ENCODE measurements at regions not wholly inside any gene's neighbourhood (a gene's known extent, or its start where the extent isn't known, plus 50 kb on each side); places are given as distances from the start of the nearest gene placed in this dataset.
"Not testable (repeated sequence)": the region's sequence is repeated elsewhere in the genome, so short reads cannot be mapped to it uniquely, and the experiment has no call there.

DNA sequence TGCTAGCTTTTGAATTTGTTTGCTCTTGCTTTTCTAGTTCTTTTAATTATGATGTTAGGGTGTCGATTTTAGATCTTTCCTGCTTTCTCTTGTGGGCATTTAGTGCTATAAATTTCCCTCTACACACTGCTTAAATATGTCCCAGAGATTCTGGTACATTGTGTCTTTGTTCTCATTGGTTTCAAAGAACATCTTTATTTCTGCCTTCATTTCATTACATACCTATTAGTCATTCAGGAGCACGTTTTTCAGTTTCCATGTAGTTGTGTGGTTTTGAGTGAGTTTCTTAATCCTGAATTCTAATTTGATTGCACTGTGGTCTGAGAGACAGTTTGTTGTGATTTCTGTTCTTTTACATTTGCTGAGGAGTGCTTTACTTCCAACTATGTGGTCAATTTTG, 51.2 kb upstream of the MB21D2 start:
- DNase-seq, result not testable (repeated sequence)

DNA sequence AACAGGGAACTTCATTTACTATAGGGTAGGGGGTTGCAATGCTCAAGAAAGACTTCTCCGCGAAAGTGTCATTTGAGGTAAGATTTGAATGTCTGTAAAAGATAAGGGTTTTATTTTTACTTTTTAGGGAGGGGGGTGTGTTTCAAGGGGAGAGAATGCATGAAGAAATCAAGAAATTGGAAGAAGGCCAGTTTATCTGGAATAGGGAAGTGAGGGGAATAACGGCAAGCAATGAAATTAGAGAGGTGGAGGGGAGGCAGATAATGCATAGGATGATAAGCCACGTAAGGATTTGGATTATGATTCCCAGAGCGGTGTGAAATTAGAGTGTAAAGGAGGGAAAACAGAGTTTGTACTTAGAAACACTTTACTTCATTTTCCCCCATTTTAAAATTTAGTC, 63.0 kb upstream of the MB21D2 start:
- no peak for DNase-seq

DNA sequence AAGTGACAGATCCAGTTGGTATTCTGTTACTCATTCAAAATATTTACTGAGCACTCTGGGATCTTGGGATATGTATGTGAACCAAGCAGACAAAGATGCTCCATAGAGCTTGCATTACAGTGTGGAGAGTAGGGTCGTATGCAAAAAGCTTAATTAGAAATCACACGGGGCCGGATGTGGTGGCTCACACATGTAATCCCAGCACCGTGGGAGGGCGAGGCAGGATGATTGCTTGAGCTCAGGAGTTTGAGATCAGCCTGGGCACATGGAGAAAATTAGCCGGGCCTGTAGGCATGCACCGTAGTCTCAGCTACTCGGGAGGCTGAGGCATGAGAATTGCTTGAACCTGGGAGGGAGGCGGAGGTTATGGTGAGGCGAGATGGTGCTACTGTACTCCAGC, 68.7 kb upstream of the MB21D2 start:
- no peak for DNase-seq

DNA sequence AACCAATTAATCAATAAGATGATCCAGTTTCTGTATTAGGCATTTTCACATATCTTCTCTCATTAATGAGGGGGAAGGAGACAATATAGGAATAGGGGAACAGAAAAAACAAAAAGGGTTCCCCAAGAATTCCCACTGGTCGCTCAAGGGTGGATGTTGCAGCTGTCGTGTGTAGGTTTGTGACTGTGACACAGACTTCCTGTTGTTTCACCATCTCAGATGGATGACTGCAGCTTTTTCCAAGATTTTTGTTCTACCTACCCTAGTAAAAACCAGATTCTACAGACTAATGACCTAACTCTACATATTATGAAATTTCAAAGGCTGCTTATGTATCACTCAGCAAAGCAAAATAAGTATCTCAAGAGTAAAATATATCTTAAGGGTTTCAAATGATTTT, 73.7 kb upstream of the MB21D2 start:
- DNase-seq, result no peak

DNA sequence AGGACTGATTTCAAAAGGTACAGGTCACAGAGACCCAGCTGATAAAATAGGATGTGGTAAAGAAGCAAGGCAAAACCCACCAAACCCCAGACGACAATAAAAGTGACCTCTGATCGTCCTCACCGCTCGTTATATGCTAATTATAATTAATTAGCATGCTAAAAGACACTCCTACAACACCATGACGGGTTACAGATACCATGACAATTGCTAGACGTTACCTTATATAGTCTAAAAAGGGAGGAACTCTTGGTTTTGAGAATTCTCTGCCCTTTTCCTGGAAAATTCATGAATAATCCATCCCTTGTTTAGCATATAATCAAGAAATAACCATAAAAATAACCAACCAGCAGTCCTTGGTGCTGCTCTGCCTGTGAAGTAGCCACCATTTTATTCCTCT, 74.7 kb upstream of the MB21D2 start:
- DNase-seq, result no peak

DNA sequence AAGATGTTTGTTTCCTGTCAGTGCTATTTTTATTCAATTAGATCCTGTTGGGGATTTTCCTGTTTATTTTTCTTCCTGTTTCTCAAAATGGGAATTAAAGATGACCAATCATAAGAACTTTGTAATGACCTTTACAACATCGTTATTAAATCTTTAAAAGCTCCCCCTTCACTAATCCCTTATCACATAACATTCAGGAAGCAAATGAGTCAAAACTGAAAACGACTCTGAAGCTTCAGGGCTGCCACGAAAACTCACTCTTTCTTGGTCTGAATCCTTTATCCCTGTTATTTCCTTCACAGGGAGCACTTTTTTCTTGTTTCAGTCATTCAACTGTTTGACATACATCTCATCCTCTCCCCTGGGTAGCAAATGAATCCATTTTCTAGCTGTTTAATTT, 75.8 kb upstream of the MB21D2 start:
- DNase-seq, result no peak

DNA sequence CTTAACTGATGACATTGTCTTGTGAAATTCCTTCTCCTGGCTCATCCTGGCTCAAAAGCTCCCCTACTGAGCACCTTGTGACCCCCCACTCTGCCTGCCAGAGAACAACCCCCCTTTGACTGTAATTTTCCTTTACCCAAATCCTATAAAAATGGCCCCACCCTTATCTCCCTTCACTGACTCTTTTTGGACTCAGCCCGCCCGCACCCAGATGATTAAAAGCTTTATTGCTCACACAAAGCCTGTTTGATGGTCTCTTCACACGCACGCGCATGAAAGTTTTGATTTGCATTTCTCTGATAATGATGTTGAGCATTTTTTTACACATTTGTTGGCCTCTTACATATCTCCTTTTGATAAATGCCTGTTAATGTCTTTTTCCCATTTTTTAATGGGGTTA, 83.5 kb upstream of the MB21D2 start:
- not testable (repeated sequence) for DNase-seq

DNA sequence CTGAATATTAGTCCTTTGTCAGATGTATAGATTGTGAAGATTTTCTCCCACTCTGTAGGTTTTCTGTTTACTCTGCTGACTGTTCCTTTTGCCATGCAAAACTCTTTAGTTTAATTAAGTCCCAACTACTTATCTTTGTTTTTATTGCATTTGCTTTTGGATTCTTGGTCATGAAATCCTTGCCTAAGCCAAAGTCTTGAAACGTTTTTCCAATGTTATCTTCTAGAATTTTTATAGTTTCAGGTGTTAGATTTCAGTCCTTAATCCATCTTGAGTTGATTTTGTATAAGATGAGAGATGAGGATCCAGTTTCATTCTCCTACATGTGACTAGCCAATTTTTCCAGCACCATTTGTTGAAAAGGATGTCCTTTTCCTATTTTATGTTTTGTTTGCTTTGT, 86.0 kb upstream of the MB21D2 start:
- DNase-seq, result not testable (repeated sequence)

DNA sequence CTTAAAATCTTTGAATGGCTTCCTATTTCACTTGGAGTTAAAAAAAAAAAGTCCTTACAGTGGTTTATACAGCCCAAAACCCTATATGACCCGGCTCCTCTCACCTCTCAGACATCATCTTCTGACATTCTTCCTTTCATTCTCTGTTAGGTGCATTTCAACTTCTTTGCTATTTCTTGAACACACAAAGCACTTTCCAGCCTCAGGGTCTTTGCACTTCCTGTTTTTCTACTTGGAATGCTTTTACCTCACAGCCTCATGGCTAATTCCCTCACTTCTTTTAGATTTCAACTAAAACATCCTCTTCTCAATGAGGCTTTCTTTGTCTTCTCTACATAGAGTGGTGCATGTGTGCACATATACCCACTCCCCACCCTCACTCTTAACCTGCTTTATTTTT, 91.0 kb upstream of the MB21D2 start:
- no peak for DNase-seq

DNA sequence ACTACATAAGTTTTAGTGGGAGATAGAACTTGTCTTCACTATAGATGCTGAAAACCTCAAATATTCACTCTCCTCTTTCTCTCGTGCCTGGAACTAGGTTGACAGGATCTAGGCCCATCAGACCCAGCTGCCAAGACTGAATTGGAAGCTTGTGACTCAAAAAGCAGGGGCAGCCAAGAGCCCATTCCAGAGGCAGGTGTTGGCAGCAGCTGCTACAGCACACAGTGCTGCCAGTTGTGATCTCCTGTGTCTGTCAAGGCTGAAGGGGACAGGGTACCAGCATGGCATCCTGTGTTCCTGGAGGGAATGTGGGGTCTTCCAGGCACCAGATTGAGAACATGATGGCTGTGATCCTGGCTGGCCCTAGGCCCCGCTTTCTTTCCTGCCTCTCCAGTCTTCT, 92.5 kb upstream of the MB21D2 start:
- DNase-seq, result no peak

DNA sequence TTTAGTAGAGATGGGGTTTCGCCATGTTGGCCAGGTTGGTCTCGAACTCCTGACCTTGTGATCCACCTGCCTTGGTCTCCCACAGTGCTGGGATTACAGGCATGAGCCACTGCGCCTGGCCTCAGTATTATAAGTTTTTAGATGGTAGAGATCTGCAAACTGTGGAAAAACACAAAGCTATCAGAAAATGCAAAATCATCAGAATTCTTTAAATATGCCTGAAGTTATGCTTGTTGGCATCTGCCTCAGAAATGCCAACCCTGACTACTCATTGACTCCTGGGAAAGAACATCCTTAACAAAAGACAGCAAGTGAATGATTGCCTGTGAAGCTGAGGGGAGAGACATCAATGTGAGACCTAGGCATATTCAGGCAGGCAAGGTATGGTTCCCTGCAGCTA, 94.3 kb upstream of the MB21D2 start:
- DNase-seq, result no peak

DNA sequence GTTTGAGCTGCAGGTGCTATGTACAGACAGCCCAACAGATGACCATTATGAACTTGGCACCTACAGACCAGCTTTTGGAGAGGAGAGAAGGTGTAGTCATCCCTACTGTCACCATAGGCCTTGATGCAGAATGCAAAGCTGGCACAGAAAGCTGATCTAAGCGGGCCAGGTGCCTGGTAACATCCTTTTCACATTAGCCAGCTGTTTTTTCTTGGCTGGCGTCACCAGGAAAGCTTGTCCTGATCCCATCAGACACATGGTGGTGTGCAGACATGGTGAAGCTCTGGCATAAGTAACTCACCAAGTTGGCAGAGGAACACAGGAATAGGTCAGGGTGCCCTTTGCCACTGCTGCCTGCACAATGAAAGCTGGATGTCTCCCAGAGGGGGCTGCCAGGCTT, 97.2 kb upstream of the MB21D2 start:
- DNase-seq, result no peak

DNA sequence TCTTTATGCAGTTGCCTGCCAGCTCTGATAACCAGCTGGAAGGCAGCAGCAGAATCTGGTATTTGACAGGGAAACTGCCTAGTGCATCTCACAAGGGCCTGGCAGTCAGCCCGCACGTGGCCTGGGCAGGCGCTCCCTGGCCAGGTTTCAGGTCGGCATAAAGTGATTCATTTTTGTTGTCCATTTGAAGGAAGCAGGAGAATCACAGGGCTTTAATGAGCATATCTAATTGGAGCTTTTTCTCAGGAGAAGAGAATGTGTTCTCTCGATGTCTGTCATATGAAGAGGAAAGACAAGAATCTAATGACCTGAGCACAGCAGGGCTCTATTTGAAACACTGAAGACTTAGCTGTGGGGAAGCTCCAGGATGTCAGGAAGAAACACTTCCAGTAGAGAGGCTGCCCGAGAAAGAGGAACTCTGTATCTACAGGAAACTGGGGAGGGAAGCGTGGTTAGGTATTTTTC, 98.8 kb upstream of the MB21D2 start:
- no peak for DNase-seq

DNA sequence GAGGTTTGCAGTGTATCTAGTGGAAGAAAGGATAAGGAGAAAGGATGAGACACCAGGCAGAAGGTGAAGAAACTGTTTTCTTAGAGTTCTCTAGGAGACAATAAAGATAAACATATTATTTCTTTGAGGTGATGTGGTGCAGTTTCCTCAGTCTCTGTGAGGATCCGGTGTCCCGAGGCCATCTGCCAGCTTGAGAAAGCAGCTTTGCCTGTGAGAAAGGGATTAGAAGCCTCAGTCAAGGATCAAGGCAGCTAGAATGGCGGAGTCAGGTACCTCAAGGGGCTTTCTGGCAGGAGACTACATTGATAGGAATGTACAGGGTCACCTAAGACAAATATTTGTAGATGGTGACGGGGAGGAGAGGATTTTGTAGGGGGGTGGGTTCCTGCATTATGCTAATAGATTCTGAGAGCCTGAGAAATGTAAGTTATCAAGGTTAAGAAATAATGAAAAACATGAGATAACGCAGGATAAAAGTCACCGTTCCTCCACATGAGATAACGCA, 103.9 kb upstream of the MB21D2 start:
- no peak for DNase-seq

DNA sequence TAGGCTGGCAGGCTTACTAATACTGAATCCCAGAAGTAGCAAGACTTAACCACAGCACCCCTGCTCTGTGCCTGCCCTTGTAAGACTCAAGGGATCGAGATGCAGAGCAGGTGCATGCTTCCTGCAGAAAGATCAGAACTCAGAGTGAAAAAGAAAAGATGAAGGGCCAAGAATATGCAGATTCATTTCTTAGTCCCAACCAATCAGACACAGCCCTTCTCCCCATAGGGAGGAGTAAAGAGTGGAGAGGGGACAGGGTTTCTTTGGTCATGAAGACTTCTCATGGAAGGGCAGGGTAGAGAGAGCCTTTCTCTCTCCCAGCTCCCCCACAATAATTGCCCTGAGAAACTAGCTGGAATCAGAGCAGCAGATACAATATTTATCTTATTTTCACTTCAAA, 105.6 kb upstream of the MB21D2 start:
- DNase-seq, result no peak

DNA sequence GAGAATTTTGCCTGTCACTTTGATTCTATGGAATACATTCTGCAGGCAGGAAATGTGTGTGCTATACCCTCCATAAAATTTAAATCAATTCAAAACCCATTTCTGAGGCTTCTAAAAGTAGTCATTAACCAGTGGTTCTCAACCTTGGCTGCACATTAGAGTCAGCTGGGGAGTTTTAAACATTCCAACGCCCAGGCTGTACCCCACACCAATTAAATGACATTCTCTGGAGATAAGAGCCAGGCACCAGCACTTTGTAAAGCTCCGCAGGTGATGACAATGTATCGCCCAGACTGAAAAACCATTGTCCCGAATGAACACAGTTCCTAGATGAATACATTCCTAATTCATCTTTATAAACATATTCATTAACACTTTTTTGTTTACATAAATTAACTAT, 110.6 kb upstream of the MB21D2 start:
- no peak for DNase-seq

DNA sequence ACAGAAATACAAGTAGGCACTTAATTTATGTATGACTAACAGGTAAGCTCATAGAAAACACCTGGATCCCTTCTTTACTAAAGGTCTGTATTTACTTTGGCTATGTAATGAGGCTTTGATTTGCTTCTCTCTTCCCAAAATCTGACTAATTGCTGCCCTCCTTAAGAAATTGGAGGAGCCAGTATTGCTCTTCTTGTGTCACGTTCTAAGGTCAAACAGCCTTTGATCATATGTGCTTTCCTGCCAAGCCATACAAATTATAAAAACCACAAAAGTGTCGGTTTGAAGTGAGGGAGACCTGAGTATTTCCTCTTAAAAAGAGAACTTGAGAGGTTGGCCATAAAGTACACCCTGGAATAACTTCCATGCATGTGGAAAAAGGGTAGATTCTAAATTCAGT, 112.1 kb upstream of the MB21D2 start:
- DNase-seq, result no peak

DNA sequence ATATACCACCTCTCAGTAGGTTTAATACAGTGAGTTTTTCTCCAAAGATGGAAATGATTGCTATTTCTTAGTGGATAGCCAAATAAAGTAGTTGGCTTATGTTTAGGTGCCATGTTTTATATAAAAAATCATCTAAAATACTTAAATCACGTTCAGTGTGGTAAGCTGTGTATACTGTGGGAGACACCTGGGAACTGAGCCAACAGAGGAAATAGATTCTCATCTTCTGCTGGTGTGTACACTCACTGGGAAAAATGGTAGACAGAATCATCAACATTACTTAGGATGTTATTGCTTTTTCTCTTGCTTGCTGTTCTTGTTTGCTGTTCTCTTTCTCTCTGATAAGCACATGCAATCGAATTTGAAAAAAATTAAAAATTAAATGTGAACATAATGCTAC, 112.6 kb upstream of the MB21D2 start:
- no peak for DNase-seq

DNA sequence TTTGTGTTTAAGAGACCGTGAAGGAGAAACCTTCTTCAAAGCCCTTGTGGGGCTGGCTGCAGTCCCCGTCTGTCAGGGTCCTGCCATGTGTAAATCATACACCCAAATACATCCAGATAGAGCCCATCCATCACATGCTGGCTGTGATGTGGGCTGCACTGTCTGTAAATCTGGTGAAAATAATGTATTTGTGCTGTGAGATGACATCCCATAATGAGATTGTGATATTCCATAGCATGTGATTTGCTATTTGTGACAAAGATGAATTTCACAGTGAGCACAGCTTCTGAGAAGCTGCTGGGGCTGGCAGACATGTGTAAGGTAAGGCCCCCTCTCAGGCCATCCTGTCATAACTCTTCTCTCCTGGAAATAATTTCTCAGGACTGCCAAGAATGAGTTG, 114.3 kb upstream of the MB21D2 start:
- no peak for DNase-seq

DNA sequence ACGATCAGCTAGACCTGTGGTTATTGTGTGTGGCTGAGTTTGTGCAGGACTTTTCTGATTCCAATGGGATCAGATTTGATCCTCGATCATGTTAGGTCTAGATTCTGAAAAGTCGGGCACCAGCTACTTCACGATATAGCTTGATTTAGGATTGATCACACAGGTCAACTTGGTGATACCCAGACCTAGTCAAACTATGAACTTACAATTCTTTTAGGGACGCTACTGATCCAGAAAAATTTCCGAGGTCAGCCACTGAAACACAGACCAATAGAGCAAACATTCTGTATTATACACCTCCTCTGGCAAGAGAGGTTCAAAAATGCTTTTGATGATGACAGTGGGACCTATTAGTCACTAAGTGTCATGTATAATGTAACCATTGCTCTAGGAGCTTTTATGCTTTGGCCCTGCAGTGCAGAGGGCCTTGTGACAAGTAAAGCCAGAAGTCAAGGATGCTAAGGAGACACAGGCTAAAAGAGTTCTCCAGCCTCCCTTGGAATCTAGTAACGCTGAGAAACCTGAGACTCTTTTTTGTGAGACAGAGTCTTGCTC, 115.6 kb upstream of the MB21D2 start:
- no peak for DNase-seq

DNA sequence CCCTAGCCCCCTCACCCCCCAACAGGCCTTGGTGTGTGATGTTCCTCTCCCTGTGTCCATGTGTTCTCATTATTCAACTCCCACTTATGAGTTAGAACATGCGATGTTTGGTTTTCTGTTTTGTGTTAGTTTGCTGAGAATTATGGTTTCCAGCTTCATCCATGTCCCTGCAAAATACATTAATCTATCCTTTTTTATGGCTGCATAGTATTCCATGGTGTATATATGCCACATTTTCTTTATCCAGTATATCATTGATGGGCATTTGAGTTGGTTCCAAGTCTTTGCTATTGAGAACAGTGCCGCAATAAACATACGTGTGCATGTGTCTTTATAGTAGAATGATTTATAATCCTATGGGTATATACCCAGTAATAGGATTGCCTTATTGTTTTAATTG, 120.2 kb upstream of the MB21D2 start:
- not testable (repeated sequence) for DNase-seq

DNA sequence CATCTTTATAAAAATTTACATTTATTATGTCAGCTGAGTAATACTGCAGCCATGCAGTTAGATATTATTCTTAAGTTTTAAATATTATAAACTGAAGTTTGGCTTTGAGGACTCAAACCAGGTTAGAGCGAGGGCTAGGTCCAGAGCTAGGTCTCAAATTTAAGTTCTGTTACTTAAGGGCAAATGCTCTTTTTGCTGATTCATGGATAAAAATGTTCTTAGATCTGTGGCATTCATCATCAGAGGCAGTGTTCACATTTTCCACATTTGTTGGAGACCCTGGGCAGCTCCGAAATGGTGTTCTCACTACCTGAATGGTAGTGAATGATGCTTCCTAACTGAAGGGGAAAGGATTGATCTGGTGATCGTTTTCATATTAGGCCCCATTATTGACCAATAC, 121.4 kb upstream of the MB21D2 start:
- no peak for DNase-seq

DNA sequence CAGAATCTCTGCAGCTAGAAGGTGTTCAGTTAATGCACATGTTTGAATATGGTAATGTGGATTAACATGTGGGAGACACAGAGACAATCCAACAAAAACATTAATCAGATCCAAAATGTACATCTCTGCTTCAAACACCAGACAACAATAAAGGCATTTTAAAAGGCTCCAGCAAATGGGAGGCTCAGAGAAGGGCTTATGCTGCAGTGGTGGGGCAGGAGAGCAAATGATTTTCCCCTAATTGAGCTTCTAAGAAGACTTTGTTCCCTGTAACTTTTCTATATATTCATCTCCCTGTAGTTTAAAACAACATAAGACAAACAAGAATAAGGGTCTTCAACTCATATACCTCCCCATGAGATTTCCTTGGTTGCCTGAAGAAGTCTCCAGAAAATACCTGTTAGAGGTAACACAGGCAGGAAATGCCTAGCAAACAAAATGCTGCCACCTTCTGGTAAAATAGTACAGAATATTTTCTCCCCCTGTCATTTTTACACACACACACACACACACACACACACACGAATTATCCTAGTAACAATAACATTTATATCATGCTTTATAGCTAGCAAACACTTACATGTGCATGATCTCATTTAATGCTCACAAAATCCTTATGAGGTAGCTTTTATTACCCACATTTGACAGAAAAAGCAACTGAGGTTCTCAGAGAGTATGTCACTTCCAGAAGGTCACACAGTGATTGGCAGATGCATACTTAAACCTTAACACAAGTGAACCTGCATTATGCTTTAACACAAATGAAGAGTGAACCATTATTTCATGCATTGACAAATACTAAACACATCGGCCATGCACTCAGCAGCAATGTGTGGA, 123.4 kb upstream of the MB21D2 start:
- DNase-seq, result peak; percentile 60

DNA sequence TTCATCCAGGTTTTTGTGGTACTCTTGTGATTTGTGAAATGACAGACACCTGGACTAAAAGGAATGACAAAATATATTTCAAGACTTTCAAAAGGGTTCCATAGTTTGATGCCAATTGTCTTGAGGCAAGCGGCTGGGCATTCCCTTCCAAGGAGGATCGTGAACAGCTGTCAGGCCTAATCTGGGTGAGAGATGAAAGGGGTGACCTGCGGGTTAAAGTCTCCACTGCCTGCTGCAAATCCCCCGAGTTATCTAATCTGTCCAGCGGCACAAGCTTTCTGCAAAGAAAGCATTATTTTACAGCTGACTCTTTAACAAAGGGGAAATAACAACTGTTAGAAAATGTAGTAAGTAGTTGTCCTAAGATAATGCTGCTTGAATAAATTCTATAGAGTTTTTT, 128.7 kb upstream of the MB21D2 start:
- DNase-seq, result no peak

DNA sequence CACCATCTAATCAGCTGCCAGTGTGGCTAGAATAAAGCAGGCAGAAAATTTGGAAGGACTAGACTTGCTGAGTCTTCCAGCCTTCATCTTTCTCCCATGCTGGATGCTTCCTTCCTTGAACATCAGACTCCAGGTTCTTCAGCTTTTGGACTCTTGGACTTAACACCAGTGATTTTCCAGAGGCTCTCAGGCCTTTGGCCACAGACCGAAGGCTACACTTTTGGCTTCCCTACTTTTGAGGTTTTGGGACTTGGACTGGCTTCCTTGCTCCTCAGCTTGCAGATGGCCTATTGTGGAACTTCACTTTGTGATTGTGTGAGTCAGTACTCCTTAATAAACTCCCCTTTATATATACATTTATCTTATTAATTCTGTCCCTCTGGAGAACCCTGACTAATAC, 129.8 kb upstream of the MB21D2 start:
- not testable (repeated sequence) for DNase-seq

Measured in NCI-H526 treated with DMSO at 0.1 percent for 48 hours (cell line).